ENCODE measurements at regions not wholly inside any gene's neighbourhood (a gene's known extent, or its start where the extent isn't known, plus 50 kb on each side); places are given as distances from the start of the nearest gene placed in this dataset.

DNA sequence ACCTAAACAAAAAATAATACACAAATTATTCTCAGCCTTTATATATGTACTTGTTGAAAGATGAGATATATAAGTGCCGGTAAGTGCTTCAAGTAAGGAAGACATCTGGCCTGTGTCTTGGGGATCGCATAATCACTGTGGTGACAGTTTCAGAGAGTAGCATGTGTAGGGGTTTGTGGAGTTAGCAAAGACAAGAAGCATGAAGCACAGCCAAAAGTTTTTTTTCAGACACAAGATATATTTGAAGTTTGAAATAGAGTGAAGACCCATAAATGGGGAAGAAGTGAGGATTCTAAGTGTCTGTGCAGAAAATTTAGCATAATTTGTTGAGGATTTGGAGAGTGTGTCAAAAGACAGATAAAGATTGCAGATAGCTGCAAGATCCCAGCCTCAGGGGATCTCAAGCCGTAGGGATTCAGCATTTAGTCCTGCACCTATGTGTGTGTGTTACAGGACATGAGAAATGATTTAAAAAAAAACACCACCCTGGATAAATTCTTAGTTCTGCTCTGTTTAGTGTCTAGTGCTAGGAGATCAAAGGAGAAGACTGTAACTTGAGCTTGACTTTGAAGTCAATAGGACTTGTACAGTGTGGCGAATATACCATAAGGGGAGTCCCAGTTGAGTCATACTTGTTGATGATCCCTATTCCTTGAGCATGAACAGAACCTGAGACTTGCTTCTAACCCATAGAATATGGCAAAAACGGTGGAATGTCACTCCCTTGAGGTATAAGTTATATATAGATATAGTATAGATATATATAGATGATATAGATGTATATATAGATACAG, 123.9 kb upstream of the GRM7 start:
- DNase-seq (ENCODE audit: low read depth) = no peak
- TF ChIP-seq, protein P1, sequence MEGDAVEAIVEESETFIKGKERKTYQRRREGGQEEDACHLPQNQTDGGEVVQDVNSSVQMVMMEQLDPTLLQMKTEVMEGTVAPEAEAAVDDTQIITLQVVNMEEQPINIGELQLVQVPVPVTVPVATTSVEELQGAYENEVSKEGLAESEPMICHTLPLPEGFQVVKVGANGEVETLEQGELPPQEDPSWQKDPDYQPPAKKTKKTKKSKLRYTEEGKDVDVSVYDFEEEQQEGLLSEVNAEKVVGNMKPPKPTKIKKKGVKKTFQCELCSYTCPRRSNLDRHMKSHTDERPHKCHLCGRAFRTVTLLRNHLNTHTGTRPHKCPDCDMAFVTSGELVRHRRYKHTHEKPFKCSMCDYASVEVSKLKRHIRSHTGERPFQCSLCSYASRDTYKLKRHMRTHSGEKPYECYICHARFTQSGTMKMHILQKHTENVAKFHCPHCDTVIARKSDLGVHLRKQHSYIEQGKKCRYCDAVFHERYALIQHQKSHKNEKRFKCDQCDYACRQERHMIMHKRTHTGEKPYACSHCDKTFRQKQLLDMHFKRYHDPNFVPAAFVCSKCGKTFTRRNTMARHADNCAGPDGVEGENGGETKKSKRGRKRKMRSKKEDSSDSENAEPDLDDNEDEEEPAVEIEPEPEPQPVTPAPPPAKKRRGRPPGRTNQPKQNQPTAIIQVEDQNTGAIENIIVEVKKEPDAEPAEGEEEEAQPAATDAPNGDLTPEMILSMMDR (IDR thresholded peaks at IDR 0.05; ENCODE audit: insufficient read depth, low read length) = no peak
- H3K4me3 ChIP-seq (ENCODE audit: low read depth, low read length) = no peak overlapping the region

DNA sequence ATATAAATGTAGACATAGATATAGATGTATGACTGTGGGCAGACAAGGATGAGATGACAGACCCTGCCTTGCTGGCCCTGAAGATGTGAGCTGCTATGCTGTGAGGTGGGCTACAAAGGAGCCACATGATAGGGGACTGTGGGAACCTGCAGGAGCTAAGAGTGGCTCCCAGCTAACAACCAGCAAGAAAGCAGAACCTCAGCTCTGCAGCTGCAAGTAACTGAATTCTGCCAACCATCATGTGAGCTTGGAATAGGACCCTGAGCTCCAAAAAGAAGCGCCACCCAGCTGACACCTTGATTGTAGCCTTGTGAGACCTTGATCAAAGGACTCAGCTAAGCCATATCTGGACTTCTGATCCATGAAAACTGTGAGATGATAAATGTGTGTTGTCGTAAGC, 123.3 kb upstream of the GRM7 start:
- TF ChIP-seq, protein P1 (IDR thresholded peaks at IDR 0.05; ENCODE audit: insufficient read depth, low read length) = no peak
- no peak overlapping the region for H3K4me3 ChIP-seq (ENCODE audit: low read depth, low read length)
- DNase-seq (ENCODE audit: low read depth) = no peak

DNA sequence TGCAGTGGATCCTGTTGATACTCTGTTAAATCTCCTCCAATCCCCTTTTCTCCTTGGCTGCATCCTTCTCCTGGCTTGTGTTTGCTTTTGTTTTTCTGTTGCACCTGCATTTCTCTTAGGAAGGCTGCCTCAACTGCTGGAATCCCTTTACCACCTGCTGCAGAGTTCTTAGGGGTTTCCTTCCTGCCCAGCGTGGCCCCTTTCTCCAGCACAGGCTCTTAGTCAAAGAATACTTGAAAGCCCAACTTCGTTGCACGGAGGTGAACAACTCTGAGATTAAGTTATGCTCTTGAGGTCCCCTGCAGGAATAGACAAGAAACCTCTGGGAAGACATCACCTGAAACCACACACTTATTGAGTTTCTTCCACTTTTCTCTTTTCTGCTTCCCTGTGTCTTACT, 121.6 kb upstream of the GRM7 start:
- DNase-seq (ENCODE audit: low read depth) = no peak
- TF ChIP-seq, protein P1 (IDR thresholded peaks at IDR 0.05; ENCODE audit: insufficient read depth, low read length) = no peak
- H3K4me3 ChIP-seq (ENCODE audit: low read depth, low read length) = no peak overlapping the region

DNA sequence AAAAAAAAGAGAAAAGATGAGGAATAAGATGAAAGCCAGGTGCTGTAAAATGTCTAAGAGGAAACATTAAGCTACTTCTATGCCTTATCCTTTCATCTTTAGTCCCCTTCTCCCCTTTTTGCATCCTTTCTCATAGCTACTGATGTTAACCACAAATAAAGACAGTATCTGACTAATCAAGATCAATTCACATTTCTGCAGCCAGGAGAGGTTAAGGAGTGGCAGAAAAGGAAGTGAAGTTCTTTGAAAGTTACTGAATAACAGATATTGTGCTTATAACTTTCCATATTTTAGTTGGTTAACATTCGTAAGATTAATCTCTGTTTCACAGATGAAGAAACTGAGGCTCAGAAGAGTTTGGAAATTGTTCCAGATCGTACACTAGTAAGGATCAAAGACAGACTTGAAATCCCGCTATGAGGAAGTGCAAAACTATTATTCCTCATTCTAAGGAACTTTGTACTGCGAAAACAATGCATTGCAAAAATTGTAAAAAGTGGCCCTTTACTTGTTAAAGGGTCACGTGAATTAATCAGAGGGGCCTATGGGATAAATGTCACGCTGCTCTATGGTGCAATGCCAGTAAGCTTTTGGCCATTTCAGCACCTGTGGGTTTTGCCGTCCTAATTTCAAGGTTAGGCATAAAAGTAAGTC, 117.7 kb upstream of the GRM7 start:
- TF ChIP-seq, protein P1 (IDR thresholded peaks at IDR 0.05; ENCODE audit: insufficient read depth, low read length) = no peak
- no peak for DNase-seq (ENCODE audit: low read depth)
- H3K4me3 ChIP-seq (ENCODE audit: low read depth, low read length) = no peak overlapping the region

DNA sequence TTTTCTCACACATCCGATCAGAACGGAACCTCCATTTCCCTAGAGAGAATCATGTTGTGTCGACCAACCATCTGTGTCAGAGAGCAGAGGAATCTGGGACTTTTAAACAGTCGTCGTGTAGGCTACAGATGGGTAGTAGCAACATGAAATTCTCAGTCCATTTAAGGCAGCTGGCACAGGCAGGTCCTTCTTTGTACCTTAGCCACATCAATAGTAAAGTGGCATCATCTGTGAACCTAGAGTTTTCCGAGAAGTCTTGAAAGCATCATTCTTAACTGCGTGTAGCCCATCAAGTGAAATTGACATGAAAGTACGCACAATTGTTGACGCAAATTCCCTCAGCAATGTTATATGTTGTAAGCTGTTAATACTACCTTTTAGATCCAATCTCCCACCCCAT, 114.5 kb upstream of the GRM7 start:
- DNase-seq (ENCODE audit: low read depth) = no peak
- no peak overlapping the region for H3K4me3 ChIP-seq (ENCODE audit: low read depth, low read length)
- TF ChIP-seq, protein P1 (IDR thresholded peaks at IDR 0.05; ENCODE audit: insufficient read depth, low read length) = no peak

DNA sequence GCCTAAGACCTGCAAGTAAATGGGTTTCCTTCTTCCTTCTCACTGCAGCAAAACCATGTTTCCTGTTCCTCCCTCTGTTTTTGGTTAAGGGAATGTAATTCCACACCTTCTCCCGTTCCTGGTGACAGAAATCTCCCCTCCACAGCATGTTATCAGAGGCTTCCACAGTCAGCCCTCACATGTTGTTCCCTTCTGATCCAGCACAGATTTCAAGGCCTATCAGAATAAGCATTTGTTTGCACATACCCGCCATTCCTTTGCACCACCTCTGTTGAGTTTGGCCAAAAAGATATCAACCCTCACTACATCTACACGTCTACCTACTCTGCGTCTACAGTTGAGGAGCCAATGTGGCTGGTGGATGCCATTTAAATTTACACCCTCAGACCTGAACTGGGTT, 113.9 kb upstream of the GRM7 start:
- no peak overlapping the region for H3K4me3 ChIP-seq (ENCODE audit: low read depth, low read length)
- TF ChIP-seq, protein P1 (IDR thresholded peaks at IDR 0.05; ENCODE audit: insufficient read depth, low read length) = no peak
- no peak for DNase-seq (ENCODE audit: low read depth)
